ENCODE measurements at regions not wholly inside any gene's neighbourhood (a gene's known extent, or its start where the extent isn't known, plus 50 kb on each side); places are given as distances from the start of the nearest gene placed in this dataset.

DNA sequence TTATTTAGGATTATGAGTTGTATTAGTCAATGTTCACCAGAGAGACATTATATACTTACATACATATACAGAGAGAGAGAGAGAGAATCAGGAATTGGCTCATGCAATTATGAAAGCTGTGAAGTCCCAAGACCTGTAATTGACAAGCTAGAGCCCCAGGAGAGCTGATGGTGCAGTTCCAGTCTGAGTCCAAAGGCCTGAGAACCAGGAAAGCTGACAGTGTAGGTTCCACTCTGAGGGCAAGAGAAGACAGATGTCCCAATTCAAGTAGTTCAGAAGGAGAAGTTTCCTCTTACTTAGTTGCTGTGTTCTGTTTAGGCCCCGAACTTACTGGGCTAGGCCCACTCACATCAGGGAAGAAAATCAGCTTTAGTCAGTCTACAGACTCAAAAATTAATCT lies 76.4 kb upstream of the FICD start:
- no peaks in the 10 kb centered on the region for H3F3A ChIP-seq (ENCODE audit: insufficient read depth, low read length)
- no peaks in the 10 kb centered on the region for H3K36me3 ChIP-seq (ENCODE audit: insufficient read depth, low read length)
- no peak overlapping the region for H3K9ac ChIP-seq (ENCODE audit: low read length)
- no peaks in the 10 kb centered on the region for H4K20me1 ChIP-seq (ENCODE audit: insufficient read depth, low read length)
- TF ChIP-seq CTCF (IDR thresholded peaks at IDR 0.05; ENCODE audit: low read length) (no peak), EZH2 (IDR thresholded peaks at IDR 0.05; ENCODE audit: borderline replicate concordance, low read length) (no peak)
- H3K27me3 ChIP-seq (ENCODE audit: insufficient read depth, low read length): no peaks in the 10 kb centered on the region
- no peaks in the 10 kb centered on the region for H3K4me1 ChIP-seq (ENCODE audit: insufficient read depth, low read length, severe bottlenecking)
- no peaks in the 10 kb centered on the region for H3K9me2 ChIP-seq (ENCODE audit: low read depth, low read length)
- no peak overlapping the region for H3K4me3 ChIP-seq (ENCODE audit: low read depth, low read length, poor library complexity, severe bottlenecking)
- H3K79me2 ChIP-seq (ENCODE audit: insufficient read depth, low read length): no peaks in the 10 kb centered on the region
- H3K27ac ChIP-seq (ENCODE audit: low read depth, low read length, poor library complexity, severe bottlenecking): no peak overlapping the region
- H2AFZ ChIP-seq (ENCODE audit: low read length): no peak overlapping the region
- no peaks in the 10 kb centered on the region for H3K9me3 ChIP-seq (ENCODE audit: low read length)
- H3K4me2 ChIP-seq (ENCODE audit: low read length): no peak overlapping the region

DNA sequence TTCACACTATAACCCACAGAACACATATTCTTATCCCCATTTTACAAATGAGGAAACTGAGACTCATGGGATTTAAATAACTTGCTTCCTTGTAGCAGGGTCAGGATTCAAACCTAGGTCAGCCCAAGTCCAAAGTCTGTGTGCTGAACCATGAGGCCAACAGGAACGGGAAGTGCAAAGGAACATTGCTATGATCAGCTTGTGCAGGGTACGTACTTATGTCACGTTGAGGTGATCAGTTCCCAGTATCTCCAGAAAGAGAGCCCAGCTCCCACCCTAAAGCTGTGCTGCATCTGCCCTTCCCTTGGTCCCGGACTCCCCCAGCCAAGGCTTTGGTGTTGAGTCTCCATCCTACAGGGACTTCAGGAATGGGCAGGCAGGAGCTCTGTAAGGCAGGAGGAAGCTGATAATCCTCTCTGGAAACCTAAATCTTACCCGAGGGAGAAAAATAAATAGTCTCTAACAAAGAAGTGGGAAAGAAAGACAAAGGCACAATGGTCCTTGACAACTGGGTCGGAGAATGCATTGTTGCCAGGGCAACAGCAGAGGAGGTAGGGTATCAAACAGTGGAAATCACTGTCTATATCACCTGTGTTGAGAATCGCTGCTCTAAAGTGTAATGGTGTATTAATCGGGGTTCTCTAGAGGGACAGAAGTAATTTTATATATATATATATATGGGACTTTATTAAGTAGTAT lies 82.5 kb upstream of the FICD start:
- Histone ChIP-seq H3K9ac (ENCODE audit: low read length) (no peak overlapping the region), H3F3A (ENCODE audit: insufficient read depth, low read length) (no peaks in the 10 kb centered on the region), H3K9me2 (ENCODE audit: low read depth, low read length) (no peaks in the 10 kb centered on the region), H3K9me3 (ENCODE audit: low read length) (no peaks in the 10 kb centered on the region), H2AFZ (ENCODE audit: low read length) (no peak overlapping the region), H4K20me1 (ENCODE audit: insufficient read depth, low read length) (no peaks in the 10 kb centered on the region), H3K36me3 (ENCODE audit: insufficient read depth, low read length) (no peaks in the 10 kb centered on the region), H3K4me3 (ENCODE audit: low read depth, low read length, poor library complexity, severe bottlenecking) (no peak overlapping the region), H3K27me3 (ENCODE audit: insufficient read depth, low read length) (no peaks in the 10 kb centered on the region), H3K79me2 (ENCODE audit: insufficient read depth, low read length) (no peaks in the 10 kb centered on the region), H3K4me2 (ENCODE audit: low read length) (no peak overlapping the region), H3K27ac (ENCODE audit: low read depth, low read length, poor library complexity, severe bottlenecking) (no peak overlapping the region), H3K4me1 (ENCODE audit: insufficient read depth, low read length, severe bottlenecking) (no peaks in the 10 kb centered on the region)
- TF ChIP-seq EZH2 (IDR thresholded peaks at IDR 0.05; ENCODE audit: borderline replicate concordance, low read length): no peak
- TF ChIP-seq CTCF (IDR thresholded peaks at IDR 0.05; ENCODE audit: low read length): no peak

- no peak overlapping the region for H3K4me2 ChIP-seq (ENCODE audit: low read length)
- H3K36me3 ChIP-seq (ENCODE audit: insufficient read depth, low read length): no peaks in the 10 kb centered on the region
- no peak overlapping the region for H3K4me3 ChIP-seq (ENCODE audit: low read depth, low read length, poor library complexity, severe bottlenecking)
- no peaks in the 10 kb centered on the region for H3K79me2 ChIP-seq (ENCODE audit: insufficient read depth, low read length)
- no peak overlapping the region for H3K27ac ChIP-seq (ENCODE audit: low read depth, low read length, poor library complexity, severe bottlenecking)
- H3F3A ChIP-seq (ENCODE audit: insufficient read depth, low read length): no peaks in the 10 kb centered on the region
- no peak overlapping the region for H3K9ac ChIP-seq (ENCODE audit: low read length)
- no peaks in the 10 kb centered on the region for H3K9me3 ChIP-seq (ENCODE audit: low read length)
- H3K9me2 ChIP-seq (ENCODE audit: low read depth, low read length): no peaks in the 10 kb centered on the region
- no peaks in the 10 kb centered on the region for H3K4me1 ChIP-seq (ENCODE audit: insufficient read depth, low read length, severe bottlenecking)
- H4K20me1 ChIP-seq (ENCODE audit: insufficient read depth, low read length): no peaks in the 10 kb centered on the region
- H2AFZ ChIP-seq (ENCODE audit: low read length): no peak overlapping the region
- no peak for TF ChIP-seq EZH2 (IDR thresholded peaks at IDR 0.05; ENCODE audit: borderline replicate concordance, low read length)
- TF ChIP-seq CTCF (IDR thresholded peaks at IDR 0.05; ENCODE audit: low read length): no peak
- H3K27me3 ChIP-seq (ENCODE audit: insufficient read depth, low read length): no peaks in the 10 kb centered on the region
These were observed 84.2 kb upstream of the FICD start for GRCh38 chr12:108430926-108431325.

Measured in OCI-LY1 (cell line).